Thoracic aorta (tissue), 2 donors: ENCODE measurements at regions not wholly inside any gene's neighbourhood (a gene's known extent, or its start where the extent isn't known, plus 50 kb on each side); places are given as distances from the start of the nearest gene placed in this dataset.

Experiments
- ATAC-seq: fragments of 150-250 bp; one replicate; pipeline ENCODE4 v1.8.0; 2017; ENCODE audit warnings: low read depth; ENCODE audit not compliant: insufficient number of reproducible peaks, low FRiP score
- DNase-seq: peaks from one replicate; pipeline ENCODE4 v3.0.0-alpha.2; 2020; ENCODE audit warnings: low spot score
- H3K27ac ChIP-seq, 2 donors: fragments of 200-600 bp; sonication (generic); 1 replicate in 1 of 2; 2 replicates in 1 of 2; pipeline ENCODE4 v1.5.1; 2016; ENCODE audit warnings: mild to moderate bottlenecking in 2 of 2, moderate library complexity in 2 of 2
- H3K27me3 ChIP-seq: fragments of 200-600 bp; sonication (generic); replicated peaks from 2 replicates; pipeline ENCODE4 v1.6.0; 2016; ENCODE audit warnings: mild to moderate bottlenecking; ENCODE audit not compliant: insufficient read depth
- H3K36me3 ChIP-seq: fragments of 200-600 bp; sonication (generic); one replicate; pipeline ENCODE4 v1.5.1; 2016
- H3K4me1 ChIP-seq, 2 donors: fragments of 200-600 bp; sonication (generic); 1 replicate in 1 of 2; 2 replicates in 1 of 2; pipeline versions ENCODE4 v1.5.1 to v1.6.0; 2016; ENCODE audit warnings: low read depth in 2 of 2, mild to moderate bottlenecking in 1 of 2; ENCODE audit not compliant: control insufficient read depth in 1 of 2
- H3K4me3 ChIP-seq: fragments of 200-600 bp; sonication (generic); 2 replicates; pipeline ENCODE4 v1.5.1; 2016; ENCODE audit warnings: mild to moderate bottlenecking
- H3K9me3 ChIP-seq: fragments of 200-600 bp; sonication (generic); 2 replicates; pipeline ENCODE4 v1.5.1; 2016
- CTCF ChIP-seq: fragments of 200-600 bp; sonication (generic); IDR thresholded peaks from one replicate; pipeline ENCODE4 v1.5.1; 2019; ENCODE audit warnings: antibody characterized with exemption

- no peak for DNase-seq
- Histone ChIP-seq H3K27me3 (no peaks in the 10 kb centered on the region), H3K27ac (no peak overlapping the region), H3K4me3 (no peak overlapping the region), H3K9me3 (no peaks in the 10 kb centered on the region), H3K4me1 (peaks cover 2 to 6% of the 10 kb centered on the region in 2 donors), H3K36me3 (no peaks in the 10 kb centered on the region)
- no peak for ATAC-seq
- no peak for TF ChIP-seq CTCF
These were observed 589.8 kb upstream of the CDH2 start for GRCh38 chr18:28766721-28767120.

GRCh38 chr18:28766027-28766426 is 589.1 kb upstream of the CDH2 start:
- no peaks in the 10 kb centered on the region for H3K9me3 ChIP-seq
- TF ChIP-seq CTCF: no peak
- no peak for DNase-seq
- H3K27ac ChIP-seq: no peak overlapping the region
- H3K36me3 ChIP-seq: no peaks in the 10 kb centered on the region
- H3K4me1 ChIP-seq: peaks cover 0 to 4% of the 10 kb centered on the region in 2 donors
- H3K27me3 ChIP-seq: no peaks in the 10 kb centered on the region
- H3K4me3 ChIP-seq: no peak overlapping the region
- ATAC-seq: no peak

GRCh38 chr18:28760299-28760698 is 583.4 kb upstream of the CDH2 start:
- ATAC-seq (no peak), DNase-seq (no peak)
- Histone ChIP-seq H3K9me3 (no peaks in the 10 kb centered on the region), H3K27ac (no peak overlapping the region), H3K36me3 (no peaks in the 10 kb centered on the region), H3K27me3 (no peaks in the 10 kb centered on the region), H3K4me1 (no peaks in the 10 kb centered on the region), H3K4me3 (no peak overlapping the region)
- no peak for TF ChIP-seq CTCF

GRCh38 chr18:28757466-28758008 is 580.6 kb upstream of the CDH2 start:
- ATAC-seq: no peak
- Histone ChIP-seq H3K4me1 (no peaks in the 10 kb centered on the region), H3K36me3 (no peaks in the 10 kb centered on the region), H3K27ac (no peak overlapping the region), H3K9me3 (no peaks in the 10 kb centered on the region), H3K4me3 (no peak overlapping the region), H3K27me3 (no peaks in the 10 kb centered on the region)
- no peak for TF ChIP-seq CTCF
- no peak for DNase-seq

- Histone ChIP-seq H3K27me3 (no peaks in the 10 kb centered on the region), H3K4me3 (no peak overlapping the region), H3K36me3 (no peaks in the 10 kb centered on the region), H3K27ac (no peak overlapping the region), H3K4me1 (no peaks in the 10 kb centered on the region), H3K9me3 (no peaks in the 10 kb centered on the region)
- TF ChIP-seq CTCF: no peak
- ATAC-seq: no peak
- DNase-seq: no peak
These were observed 566.2 kb upstream of the CDH2 start for GRCh38 chr18:28743115-28743514.
